AG10803 (cell line): ENCODE measurements at regions not wholly inside any gene's neighbourhood (a gene's known extent, or its start where the extent isn't known, plus 50 kb on each side); places are given as distances from the start of the nearest gene placed in this dataset.

Experiments
- DNase-seq: peaks from one replicate; pipeline ENCODE4 v3.0.0; 2010; ENCODE audit warnings: low read depth
- H3K4me3 ChIP-seq: 2 replicates; pipeline ENCODE4 v1.5.1; 2011; ENCODE audit warnings: mild to moderate bottlenecking, low read length, control low read depth
- TF ChIP-seq, protein P1 (sequence below): conservative IDR thresholded peaks from 2 replicates; pipeline ENCODE4 v1.5.1; 2011; ENCODE audit warnings: mild to moderate bottlenecking, low read length, control low read depth, inconsistent platforms

DNA sequence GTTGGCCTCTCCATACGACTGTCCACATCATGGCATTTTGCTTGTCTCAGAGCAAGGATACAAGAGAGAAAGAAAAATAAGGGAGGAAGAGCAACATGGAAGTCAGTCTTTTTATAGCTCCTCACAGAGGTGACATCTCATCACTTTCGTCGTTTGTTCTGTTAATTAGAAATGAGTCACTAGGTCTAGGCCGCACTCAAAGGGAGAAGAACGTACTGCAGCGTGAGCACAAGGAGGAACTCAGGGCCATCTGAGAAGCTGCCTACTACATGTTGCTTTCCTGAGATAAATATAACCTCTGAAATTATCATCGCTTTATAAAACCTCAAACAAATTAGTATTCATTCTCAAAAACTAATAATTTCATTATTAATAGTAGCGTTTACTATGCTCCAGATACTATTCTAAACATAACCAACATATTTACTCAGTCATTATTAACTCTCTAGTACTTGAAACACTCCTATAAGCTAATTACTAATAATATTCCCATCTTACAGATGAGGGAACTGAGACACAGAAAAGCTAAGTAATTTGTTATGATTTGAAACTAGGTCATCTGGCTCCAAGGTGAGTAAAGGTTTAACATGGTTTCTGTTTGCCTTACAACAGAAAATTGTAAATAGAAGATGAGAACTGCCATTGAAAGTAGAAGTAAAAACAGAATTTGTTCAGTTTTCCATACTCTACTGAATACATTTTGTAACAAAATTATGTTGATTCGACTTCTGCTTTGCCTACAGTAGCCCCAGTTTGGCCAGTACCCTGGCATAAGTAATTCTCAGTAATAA lies 213.2 kb upstream of the UGT8 start:
- no peak for DNase-seq
- H3K4me3 ChIP-seq = no peak overlapping the region
- TF ChIP-seq, protein P1, sequence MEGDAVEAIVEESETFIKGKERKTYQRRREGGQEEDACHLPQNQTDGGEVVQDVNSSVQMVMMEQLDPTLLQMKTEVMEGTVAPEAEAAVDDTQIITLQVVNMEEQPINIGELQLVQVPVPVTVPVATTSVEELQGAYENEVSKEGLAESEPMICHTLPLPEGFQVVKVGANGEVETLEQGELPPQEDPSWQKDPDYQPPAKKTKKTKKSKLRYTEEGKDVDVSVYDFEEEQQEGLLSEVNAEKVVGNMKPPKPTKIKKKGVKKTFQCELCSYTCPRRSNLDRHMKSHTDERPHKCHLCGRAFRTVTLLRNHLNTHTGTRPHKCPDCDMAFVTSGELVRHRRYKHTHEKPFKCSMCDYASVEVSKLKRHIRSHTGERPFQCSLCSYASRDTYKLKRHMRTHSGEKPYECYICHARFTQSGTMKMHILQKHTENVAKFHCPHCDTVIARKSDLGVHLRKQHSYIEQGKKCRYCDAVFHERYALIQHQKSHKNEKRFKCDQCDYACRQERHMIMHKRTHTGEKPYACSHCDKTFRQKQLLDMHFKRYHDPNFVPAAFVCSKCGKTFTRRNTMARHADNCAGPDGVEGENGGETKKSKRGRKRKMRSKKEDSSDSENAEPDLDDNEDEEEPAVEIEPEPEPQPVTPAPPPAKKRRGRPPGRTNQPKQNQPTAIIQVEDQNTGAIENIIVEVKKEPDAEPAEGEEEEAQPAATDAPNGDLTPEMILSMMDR = no peak

DNA sequence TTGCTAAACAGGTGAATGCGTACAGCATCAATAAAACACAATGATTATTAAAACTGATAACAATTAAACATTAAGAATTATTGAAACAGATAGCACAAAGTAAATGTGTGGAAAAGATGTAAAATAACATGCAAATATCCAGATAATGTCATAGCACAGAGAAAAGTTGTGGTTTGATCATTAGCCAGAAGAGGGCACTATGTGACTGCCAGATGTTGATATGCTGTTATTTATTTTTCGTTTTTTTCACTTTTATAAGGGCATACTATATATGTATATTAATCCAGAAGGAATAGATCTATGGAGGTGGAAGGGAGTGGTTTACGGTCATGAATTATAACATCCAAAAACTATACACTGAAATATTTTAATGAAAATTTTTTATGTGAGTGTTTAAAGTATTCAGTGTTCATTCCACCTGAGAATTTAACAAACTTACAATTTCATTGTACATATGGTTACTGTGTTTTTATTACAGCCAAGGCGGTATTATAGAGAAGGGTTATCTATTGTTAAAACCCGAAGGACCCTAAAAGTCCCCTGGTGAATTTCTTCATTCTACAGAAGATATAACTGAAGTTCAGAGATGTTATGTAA lies 211.9 kb upstream of the UGT8 start:
- TF ChIP-seq, protein P1 = peak; percentile 70
- no peak overlapping the region for H3K4me3 ChIP-seq
- DNase-seq = peak; percentile 46

DNA sequence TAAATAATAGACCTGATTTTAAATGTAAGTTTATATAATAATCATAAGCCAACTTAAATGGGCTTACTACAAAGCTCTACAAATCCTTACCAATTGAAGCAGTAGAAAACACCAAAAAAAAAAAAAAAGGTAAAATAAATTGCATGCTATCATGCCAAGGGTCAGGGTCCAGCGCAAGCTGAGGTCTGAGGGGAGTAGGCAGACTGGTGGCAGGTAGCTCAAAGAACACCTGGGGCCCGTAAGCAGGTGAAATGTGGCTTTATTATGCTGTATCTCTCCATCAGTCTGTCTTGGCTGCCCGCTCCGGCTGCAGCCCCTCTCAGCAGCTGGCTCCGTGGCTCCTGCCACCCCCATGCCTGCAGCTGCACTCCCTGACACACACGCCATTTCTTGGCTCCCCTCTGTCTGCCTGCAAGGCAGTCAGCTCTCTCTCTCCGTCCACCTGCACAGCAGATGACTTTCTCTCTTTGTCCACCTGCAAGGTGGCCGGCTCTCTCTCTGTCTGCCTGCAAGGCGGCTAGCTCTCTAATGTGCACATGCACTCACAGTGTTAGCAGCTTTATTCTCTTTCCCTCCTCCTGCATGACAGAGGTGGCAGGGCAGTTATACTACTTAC lies 209.4 kb upstream of the UGT8 start:
- TF ChIP-seq, protein P1 = no peak
- no peak for DNase-seq
- no peak overlapping the region for H3K4me3 ChIP-seq

DNA sequence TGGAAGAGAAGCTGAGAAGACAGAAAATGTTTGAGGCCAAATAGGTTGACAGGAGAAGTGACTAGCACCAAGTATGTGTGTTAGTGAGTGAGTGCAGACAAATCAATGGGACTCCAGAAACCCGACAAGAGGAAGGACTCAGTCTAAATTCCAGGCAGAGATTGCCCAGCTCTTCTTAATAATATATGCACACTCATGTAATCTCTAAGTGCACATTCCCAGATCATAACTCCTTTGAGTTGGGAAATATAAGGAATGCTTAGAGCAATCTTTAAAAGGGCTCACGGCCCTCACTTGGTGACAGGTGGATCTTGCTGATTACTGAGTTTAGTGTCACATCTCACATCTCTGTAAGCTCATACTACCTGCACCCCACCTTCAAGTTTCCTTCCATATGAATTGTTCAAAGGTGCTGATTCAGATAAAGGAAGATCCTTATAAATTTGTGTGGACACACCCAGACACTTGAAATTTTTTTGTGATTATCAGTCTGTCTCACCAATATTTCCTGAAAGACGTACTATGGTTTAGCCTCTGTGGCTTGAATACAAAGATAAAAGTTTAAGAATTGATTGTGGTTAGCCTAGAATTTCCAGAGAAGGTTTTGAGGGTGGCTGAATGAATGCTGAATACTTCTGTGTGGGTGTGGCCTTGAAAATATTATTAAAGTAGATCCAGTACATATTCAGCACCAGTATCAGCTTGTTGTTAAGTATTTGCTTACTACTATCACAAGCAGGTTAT lies 205.1 kb upstream of the UGT8 start:
- H3K4me3 ChIP-seq = no peak overlapping the region
- TF ChIP-seq, protein P1 = no peak
- DNase-seq = no peak

DNA sequence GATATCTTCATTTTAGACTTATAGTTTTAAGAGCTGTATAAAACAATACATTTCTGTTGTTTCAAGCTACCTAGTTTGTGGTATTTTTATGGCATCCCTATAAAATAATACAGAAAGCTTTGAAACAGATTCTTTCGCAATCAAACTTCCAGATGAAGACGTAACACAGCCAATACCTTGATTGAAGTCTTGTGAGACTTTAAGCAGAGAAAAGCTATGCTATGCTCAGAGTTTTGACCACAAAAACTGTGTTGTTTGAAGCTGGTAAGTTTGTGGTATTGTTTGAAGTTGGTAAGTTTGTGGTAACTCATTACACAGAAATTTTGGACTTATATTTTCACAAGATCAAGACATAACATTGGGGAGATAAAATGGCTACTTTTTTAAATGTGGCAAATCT lies 201.8 kb upstream of the UGT8 start:
- TF ChIP-seq, protein P1 = no peak
- DNase-seq = no peak
- H3K4me3 ChIP-seq = no peak overlapping the region

DNA sequence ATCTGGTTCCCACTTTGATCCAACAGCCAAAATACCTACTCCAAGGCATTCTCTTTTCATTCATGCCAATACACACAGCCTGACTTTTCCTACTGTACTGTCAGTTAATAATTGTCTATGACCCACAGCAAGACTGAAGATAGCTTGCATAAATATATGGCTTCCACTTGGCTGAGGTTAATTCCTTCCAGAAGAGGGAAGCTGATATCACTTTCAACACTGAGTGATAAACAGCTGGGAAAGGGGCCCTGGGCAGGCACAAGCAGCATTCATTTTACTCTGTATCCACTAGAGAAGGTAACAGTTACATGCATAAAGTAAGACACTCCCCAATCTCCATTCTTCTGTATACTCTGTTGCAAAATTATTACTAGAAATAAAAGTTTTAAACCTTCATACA lies 200.2 kb upstream of the UGT8 start:
- TF ChIP-seq, protein P1 = no peak
- no peak overlapping the region for H3K4me3 ChIP-seq
- no peak for DNase-seq
